ENCODE measurements at regions not wholly inside any gene's neighbourhood (a gene's known extent, or its start where the extent isn't known, plus 50 kb on each side); places are given as distances from the start of the nearest gene placed in this dataset.
"Not testable (repeated sequence)": the region's sequence is repeated elsewhere in the genome, so short reads cannot be mapped to it uniquely, and the experiment has no call there.

GRCh38 chr6:150517175-150517574 lies 82.5 kb upstream of the PLEKHG1 start:
- H2AFZ ChIP-seq (ENCODE audit: low read depth, low read length, severe bottlenecking) = no peak overlapping the region
- TF ChIP-seq CTCF (IDR thresholded peaks at IDR 0.05; ENCODE audit: insufficient read depth, low read length, poor library complexity, severe bottlenecking) (no peak), EZH2phosphoT487 (conservative IDR thresholded peaks at IDR 0.05; ENCODE audit: low read length) (no peak)
- H3K4me2 ChIP-seq (ENCODE audit: low read depth, low read length, poor library complexity, severe bottlenecking) = no peak overlapping the region
- H3K27me3 ChIP-seq (ENCODE audit: low read length) = no peaks in the 10 kb centered on the region
- H3K36me3 ChIP-seq (ENCODE audit: low read length) = no peaks in the 10 kb centered on the region
- no peaks in the 10 kb centered on the region for H4K20me1 ChIP-seq (ENCODE audit: low read depth, low read length)
- H3K79me2 ChIP-seq (ENCODE audit: insufficient read depth, low read length) = no peaks in the 10 kb centered on the region
- H3K4me3 ChIP-seq (ENCODE audit: insufficient read depth, low read length, poor library complexity, severe bottlenecking) = no peak overlapping the region
- no peak overlapping the region for H3K9ac ChIP-seq (ENCODE audit: low read length)
- H3F3A ChIP-seq (ENCODE audit: insufficient read depth) = no peaks in the 10 kb centered on the region
- no peaks in the 10 kb centered on the region for H3K9me3 ChIP-seq (ENCODE audit: insufficient read depth, low read length)
- H3K27ac ChIP-seq (ENCODE audit: low read depth, low read length) = no peak overlapping the region
- H3K9me2 ChIP-seq (replicated peaks; ENCODE audit: insufficient read depth, low read length) = no peaks in the 10 kb centered on the region

GRCh38 chr6:150521482-150521881 lies 78.2 kb upstream of the PLEKHG1 start:
- H3F3A ChIP-seq (ENCODE audit: insufficient read depth) = no peaks in the 10 kb centered on the region

GRCh38 chr6:150523216-150523615 lies 76.5 kb upstream of the PLEKHG1 start:
- H3K27ac ChIP-seq (ENCODE audit: low read depth, low read length); H4K20me1 ChIP-seq (ENCODE audit: low read depth, low read length); H2AFZ ChIP-seq (ENCODE audit: low read depth, low read length, severe bottlenecking); H3K9me2 ChIP-seq (replicated peaks; ENCODE audit: insufficient read depth, low read length); H3K4me2 ChIP-seq (ENCODE audit: low read depth, low read length, poor library complexity, severe bottlenecking); H3K79me2 ChIP-seq (ENCODE audit: insufficient read depth, low read length); H3K36me3 ChIP-seq (ENCODE audit: low read length); H3K9ac ChIP-seq (ENCODE audit: low read length); H3F3A ChIP-seq (ENCODE audit: insufficient read depth); H3K27me3 ChIP-seq (ENCODE audit: low read length); H3K9me3 ChIP-seq (ENCODE audit: insufficient read depth, low read length); H3K4me3 ChIP-seq (ENCODE audit: insufficient read depth, low read length, poor library complexity, severe bottlenecking): not testable (repeated sequence)

More at GRCh38 chr6:150521482-150521881, 78.2 kb upstream of the PLEKHG1 start:
- no peaks in the 10 kb centered on the region for H3K9me3 ChIP-seq (ENCODE audit: insufficient read depth, low read length)
- TF ChIP-seq CTCF (IDR thresholded peaks at IDR 0.05; ENCODE audit: insufficient read depth, low read length, poor library complexity, severe bottlenecking) = no peak
- TF ChIP-seq EZH2phosphoT487 (conservative IDR thresholded peaks at IDR 0.05; ENCODE audit: low read length) = no peak
- no peak overlapping the region for H3K9ac ChIP-seq (ENCODE audit: low read length)
- H3K27ac ChIP-seq (ENCODE audit: low read depth, low read length) = no peak overlapping the region
- H3K4me3 ChIP-seq (ENCODE audit: insufficient read depth, low read length, poor library complexity, severe bottlenecking) = no peak overlapping the region
- H2AFZ ChIP-seq (ENCODE audit: low read depth, low read length, severe bottlenecking) = no peak overlapping the region
- H3K36me3 ChIP-seq (ENCODE audit: low read length) = no peaks in the 10 kb centered on the region
- no peaks in the 10 kb centered on the region for H3K9me2 ChIP-seq (replicated peaks; ENCODE audit: insufficient read depth, low read length)
- no peak overlapping the region for H3K4me2 ChIP-seq (ENCODE audit: low read depth, low read length, poor library complexity, severe bottlenecking)
- H3K27me3 ChIP-seq (ENCODE audit: low read length) = no peaks in the 10 kb centered on the region
- H3K79me2 ChIP-seq (ENCODE audit: insufficient read depth, low read length) = no peaks in the 10 kb centered on the region
- H4K20me1 ChIP-seq (ENCODE audit: low read depth, low read length) = no peaks in the 10 kb centered on the region

DNA sequence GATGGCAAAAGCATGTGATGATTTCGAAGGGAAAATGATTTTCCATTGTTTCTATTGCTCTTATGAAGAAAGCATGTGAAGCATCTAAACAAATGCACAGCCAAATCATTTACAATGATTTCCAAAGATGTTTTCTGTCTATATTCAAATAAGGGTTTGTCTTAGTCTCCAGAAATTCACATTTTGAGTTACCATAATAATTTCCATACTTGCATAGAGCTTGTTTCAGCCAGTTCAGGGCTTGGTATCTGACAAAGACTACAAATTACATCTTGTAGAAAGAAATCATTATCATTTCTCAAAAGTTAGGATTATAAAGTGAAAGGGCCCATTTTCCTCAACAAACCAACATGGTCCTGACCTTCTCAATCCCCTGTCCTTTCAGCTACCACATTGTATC lies 74.4 kb upstream of the PLEKHG1 start:
- H3K4me3 ChIP-seq (ENCODE audit: insufficient read depth, low read length, poor library complexity, severe bottlenecking) = no peak overlapping the region
- H3K9ac ChIP-seq (ENCODE audit: low read length) = no peak overlapping the region
- H3K9me2 ChIP-seq (replicated peaks; ENCODE audit: insufficient read depth, low read length) = no peaks in the 10 kb centered on the region
- H3K9me3 ChIP-seq (ENCODE audit: insufficient read depth, low read length) = no peaks in the 10 kb centered on the region
- no peak for TF ChIP-seq CTCF (IDR thresholded peaks at IDR 0.05; ENCODE audit: insufficient read depth, low read length, poor library complexity, severe bottlenecking)
- no peaks in the 10 kb centered on the region for H3K27me3 ChIP-seq (ENCODE audit: low read length)
- no peaks in the 10 kb centered on the region for H3K79me2 ChIP-seq (ENCODE audit: insufficient read depth, low read length)
- H2AFZ ChIP-seq (ENCODE audit: low read depth, low read length, severe bottlenecking) = no peak overlapping the region
- no peak overlapping the region for H3K27ac ChIP-seq (ENCODE audit: low read depth, low read length)
- no peak overlapping the region for H3K4me2 ChIP-seq (ENCODE audit: low read depth, low read length, poor library complexity, severe bottlenecking)
- no peaks in the 10 kb centered on the region for H4K20me1 ChIP-seq (ENCODE audit: low read depth, low read length)
- H3F3A ChIP-seq (ENCODE audit: insufficient read depth) = no peaks in the 10 kb centered on the region
- H3K36me3 ChIP-seq (ENCODE audit: low read length) = no peaks in the 10 kb centered on the region
